Ovary (tissue), 3 donors: ENCODE measurements at regions not wholly inside any gene's neighbourhood (a gene's known extent, or its start where the extent isn't known, plus 50 kb on each side); places are given as distances from the start of the nearest gene placed in this dataset.

Source experiments
- CTCF ChIP-seq, 3 donors: fragments of 450-650 bp in 2 of 3; fragments of 200-600 bp in 1 of 3; IDR thresholded peaks; one replicate each; pipeline versions ENCODE4 v1.5.1 to v1.8.0; 2016 to 2022; ENCODE audit warnings: antibody characterized with exemption in 3 of 3, mild to moderate bottlenecking in 1 of 3
- POLR2A ChIP-seq: fragments of 450-650 bp; IDR thresholded peaks from one replicate; pipeline ENCODE4 v1.6.1; 2017; ENCODE audit warnings: antibody characterized with exemption, mild to moderate bottlenecking, moderate library complexity
- donor health status: DM: no; HTN: no; CAD: no.

GRCh38 chr16:52618753-52619497 is 72.0 kb upstream of the TOX3 start:
- no peak for TF ChIP-seq POLR2A
- no peak for TF ChIP-seq CTCF (IDR thresholded peaks at IDR 0.05)
